BLaER1 treated with 17β-estradiol and CSF1 and Interleukin-3, amounts not matched to agents 10 nM and 100 nM (cell line): ENCODE measurements at regions not wholly inside any gene's neighbourhood (a gene's known extent, or its start where the extent isn't known, plus 50 kb on each side); places are given as distances from the start of the nearest gene placed in this dataset.

ENCODE experiments used
- H3K27ac ChIP-seq, 11 experiments: shearing (Covaris generic); formaldehyde crosslinking; 2 replicates each; pipeline ENCODE4 v1.8.1; 2022
- H3K27me3 ChIP-seq, 11 experiments: shearing (Covaris generic); formaldehyde crosslinking; 2 replicates each; pipeline ENCODE4 v1.8.1; 2022
- H3K36me3 ChIP-seq, 11 experiments: shearing (Covaris generic); formaldehyde crosslinking; 2 replicates each; pipeline ENCODE4 v1.8.1; 2022
- H3K4me1 ChIP-seq, 10 experiments: shearing (Covaris generic); formaldehyde crosslinking; 2 replicates each; pipeline ENCODE4 v1.8.1; 2022
- H3K4me2 ChIP-seq, 11 experiments: shearing (Covaris generic); formaldehyde crosslinking; 2 replicates each; pipeline ENCODE4 v1.8.1; 2022
- H3K4me3 ChIP-seq, 10 experiments: shearing (Covaris generic); formaldehyde crosslinking; 2 replicates each; pipeline ENCODE4 v1.8.1; 2022
- H3K9ac ChIP-seq, 11 experiments: shearing (Covaris generic); formaldehyde crosslinking; 2 replicates each; pipeline ENCODE4 v1.8.1; 2022
- H3K9me3 ChIP-seq, 11 experiments: shearing (Covaris generic); formaldehyde crosslinking; replicated peaks in 1 of 11; 2 replicates each; pipeline ENCODE4 v1.8.1; 2022
- H4K20me1 ChIP-seq, 11 experiments: shearing (Covaris generic); formaldehyde crosslinking; 2 replicates each; pipeline ENCODE4 v1.8.1; 2022
- Cebpa-rat ChIP-seq, 11 experiments: shearing (Covaris generic); IDR thresholded peaks; 2 replicates each; pipeline ENCODE4 v1.8.1; 2022

DNA sequence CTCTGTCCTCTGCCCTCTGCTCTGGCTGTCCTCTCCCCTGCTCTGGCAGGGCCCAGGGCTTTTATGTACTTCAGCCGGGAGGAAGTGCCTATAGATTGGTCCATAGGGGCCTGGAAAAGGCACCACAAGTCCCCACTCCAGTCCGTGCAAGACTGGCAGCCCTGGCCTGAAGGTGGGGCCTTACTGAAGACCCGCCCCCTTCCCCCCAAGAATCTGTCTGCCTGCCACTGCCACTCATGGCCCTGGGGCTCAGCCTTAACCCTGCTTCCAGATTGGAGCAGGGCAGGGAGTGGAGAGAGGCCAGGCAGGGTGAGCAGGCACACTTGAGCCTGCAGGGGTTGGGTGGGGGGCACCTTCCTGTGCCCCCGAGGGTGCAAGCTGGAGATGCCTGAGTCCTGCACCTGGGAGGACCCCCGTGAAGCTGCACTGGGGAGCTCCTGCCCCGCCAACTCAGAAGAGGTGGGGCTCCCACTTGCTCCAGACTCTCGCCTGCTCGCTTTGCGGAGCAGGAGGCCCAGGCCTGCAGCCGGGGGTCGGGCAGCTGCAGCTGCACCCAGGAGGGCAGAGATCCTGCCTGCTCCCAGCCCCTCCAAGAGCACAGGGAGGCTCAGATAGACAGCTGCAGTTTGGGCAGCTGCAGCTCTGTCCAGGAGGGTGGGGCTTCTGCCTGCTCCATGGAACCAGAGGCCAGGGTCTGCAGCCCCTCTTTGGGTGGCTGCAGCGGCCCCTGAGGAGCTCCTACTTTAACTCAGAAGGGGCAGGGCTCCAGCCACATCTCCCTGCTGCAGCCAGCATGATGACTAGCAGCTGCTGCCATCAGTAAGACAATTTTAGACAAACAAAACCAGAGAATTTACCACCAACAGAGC lies 51.0 kb upstream of the SC5D start:
- no peaks in the 10 kb centered on the region for H3K4me1 ChIP-seq
- peak overlapping the region in 1 of 11 experiments; percentile 16; a peak in 2 of 22 replicates for H3K4me2 ChIP-seq
- TF ChIP-seq Cebpa-rat (IDR thresholded peaks at IDR 0.05) = no peak
- H3K27ac ChIP-seq = no peak overlapping the region
- H3K36me3 ChIP-seq = no peaks in the 10 kb centered on the region
- no peaks in the 10 kb centered on the region for H3K9me3 ChIP-seq
- H3K4me3 ChIP-seq = no peak overlapping the region
- H4K20me1 ChIP-seq = no peaks in the 10 kb centered on the region
- no peaks in the 10 kb centered on the region for H3K27me3 ChIP-seq
- H3K9ac ChIP-seq = no peak overlapping the region
